Uterus (tissue), 3 donors: ENCODE measurements at regions not wholly inside any gene's neighbourhood (a gene's known extent, or its start where the extent isn't known, plus 50 kb on each side); places are given as distances from the start of the nearest gene placed in this dataset.

Experiments used
- DNase-seq, 2 donors: peaks; one replicate each; pipeline ENCODE4 v3.0.0-alpha.2; 2019 to 2020
- H3K27ac ChIP-seq, 2 donors: fragments of 200-600 bp; sonication (generic); 1 replicate in 1 of 2; 2 replicates in 1 of 2; pipeline ENCODE4 v1.5.1; 2016 to 2018
- H3K27me3 ChIP-seq, 2 donors: fragments of 200-600 bp; sonication (generic); one replicate each; pipeline ENCODE4 v1.5.1; 2018 to 2019; ENCODE audit warnings: control low read depth in 1 of 2
- H3K36me3 ChIP-seq, 2 donors: fragments of 200-600 bp; sonication (generic); one replicate each; pipeline ENCODE4 v1.5.1; 2019; ENCODE audit warnings: control low read depth in 1 of 2
- H3K4me1 ChIP-seq, 2 donors: fragments of 200-600 bp; sonication (generic); one replicate each; pipeline ENCODE4 v1.5.1; 2018 to 2019; ENCODE audit warnings: control low read depth in 1 of 2
- H3K4me3 ChIP-seq, 2 donors: fragments of 200-600 bp; sonication (generic); 1 replicate in 1 of 2; 2 replicates in 1 of 2; pipeline ENCODE4 v1.5.1; 2018 to 2019; ENCODE audit warnings: mild to moderate bottlenecking in 1 of 2
- H3K9me3 ChIP-seq, 2 donors: fragments of 200-600 bp; sonication (generic); one replicate each; pipeline ENCODE4 v1.5.1; 2019; ENCODE audit warnings: control low read depth in 1 of 2
- CTCF ChIP-seq, 4 experiments: fragments of 200-600 bp in 2 of 4; fragments of 450-650 bp in 2 of 4; sonication (generic) in 2 of 4; IDR thresholded peaks; one replicate each; pipeline ENCODE4 v1.5.1; 2016 to 2019; ENCODE audit warnings: antibody characterized with exemption in 4 of 4, mild to moderate bottlenecking in 2 of 4, moderate library complexity in 1 of 4
- POLR2A ChIP-seq, 2 donors: fragments of 450-650 bp; IDR thresholded peaks; one replicate each; pipeline ENCODE4 v1.6.1; 2016; ENCODE audit warnings: antibody characterized with exemption in 2 of 2, mild to moderate bottlenecking in 1 of 2, moderate library complexity in 1 of 2
- intact Hi-C: fragments of 100-400 bp; cut with DNase I; formaldehyde crosslinking; loops from one replicate; pipeline ENCODE4 v1.15.1; 2023; ENCODE audit warnings: low total_unique reads
- donor health status: DM: yes; HTN: yes; CAD: no.

GRCh38 chr16:86202267-86202666, 303.3 kb downstream of the IRF8 start:
- TF ChIP-seq CTCF (IDR thresholded peaks at IDR 0.05) (no peak), POLR2A (IDR thresholded peaks at IDR 0.05) (no peak)
- H3K27me3 ChIP-seq, result peaks cover 0 to 31% of the 10 kb centered on the region in 2 donors
- H3K9me3 ChIP-seq, result no peaks in the 10 kb centered on the region
- no peak overlapping the region for H3K4me3 ChIP-seq
- no peaks in the 10 kb centered on the region for H3K4me1 ChIP-seq
- intact Hi-C loops, result no loop called here
- no peaks in the 10 kb centered on the region for H3K36me3 ChIP-seq
- no peak overlapping the region for H3K27ac ChIP-seq
- DNase-seq, result no peak

- H3K4me3 ChIP-seq, result no peak overlapping the region
- no peaks in the 10 kb centered on the region for H3K9me3 ChIP-seq
- no peak overlapping the region for H3K27ac ChIP-seq
- intact Hi-C loops, result no loop called here
- no peaks in the 10 kb centered on the region for H3K4me1 ChIP-seq
- DNase-seq, result no peak
- no peaks in the 10 kb centered on the region for H3K36me3 ChIP-seq
- TF ChIP-seq CTCF (IDR thresholded peaks at IDR 0.05), result no peak
- no peak for TF ChIP-seq POLR2A (IDR thresholded peaks at IDR 0.05)
- H3K27me3 ChIP-seq, result peaks cover 0 to 27% of the 10 kb centered on the region in 2 donors
Observed at GRCh38 chr16:86202760-86203426, 303.9 kb downstream of the IRF8 start.

GRCh38 chr16:86203557-86204275, 304.8 kb downstream of the IRF8 start:
- Histone ChIP-seq H3K27me3 (peaks cover 0 to 19% of the 10 kb centered on the region in 2 donors), H3K4me1 (no peaks in the 10 kb centered on the region), H3K4me3 (no peak overlapping the region), H3K36me3 (no peaks in the 10 kb centered on the region), H3K9me3 (no peaks in the 10 kb centered on the region), H3K27ac (no peak overlapping the region)
- TF ChIP-seq POLR2A (IDR thresholded peaks at IDR 0.05) (no peak), CTCF (IDR thresholded peaks at IDR 0.05) (no peak)
- no peak for DNase-seq
- intact Hi-C loops, result no loop called here

- no peak overlapping the region for H3K27ac ChIP-seq
- H3K4me1 ChIP-seq, result no peaks in the 10 kb centered on the region
- intact Hi-C loops, result no loop called here
- DNase-seq, result no peak
- no peak for TF ChIP-seq CTCF (IDR thresholded peaks at IDR 0.05)
- no peak for TF ChIP-seq POLR2A (IDR thresholded peaks at IDR 0.05)
- no peak overlapping the region for H3K4me3 ChIP-seq
- peaks cover 0 to 3% of the 10 kb centered on the region in 2 donors for H3K27me3 ChIP-seq
- H3K36me3 ChIP-seq, result no peaks in the 10 kb centered on the region
- H3K9me3 ChIP-seq, result no peaks in the 10 kb centered on the region
Observed at GRCh38 chr16:86205521-86206245, 304.6 kb upstream of the FOXF1 start.

- TF ChIP-seq POLR2A (IDR thresholded peaks at IDR 0.05) (no peak), CTCF (IDR thresholded peaks at IDR 0.05) (no peak)
- Histone ChIP-seq H3K4me3 (no peak overlapping the region), H3K27me3 (no peaks in the 10 kb centered on the region), H3K9me3 (no peaks in the 10 kb centered on the region), H3K36me3 (no peaks in the 10 kb centered on the region), H3K27ac (no peak overlapping the region), H3K4me1 (no peaks in the 10 kb centered on the region)
- DNase-seq, result no peak
- intact Hi-C loops, result no loop called here
Observed at GRCh38 chr16:86207350-86207749, 303.0 kb upstream of the FOXF1 start.
